NCI-H1092 treated with DMSO at 0.1 percent for 48 hours (cell line): ENCODE measurements at regions not wholly inside any gene's neighbourhood (a gene's known extent, or its start where the extent isn't known, plus 50 kb on each side); places are given as distances from the start of the nearest gene placed in this dataset.
"Not testable (repeated sequence)": the region's sequence is repeated elsewhere in the genome, so short reads cannot be mapped to it uniquely, and the experiment has no call there.

Experiments used
- DNase-seq: peaks from one replicate; lab custom pipeline; 2025; lab: John Stamatoyannopoulos, UW

GRCh38 chr7:54116956-54117355, 425.2 kb upstream of the VSTM2A start:
- no peak for DNase-seq

- DNase-seq: no peak
Measured at GRCh38 chr7:54129035-54129434, 413.1 kb upstream of the VSTM2A start.

- no peak for DNase-seq
Measured at GRCh38 chr7:54141576-54141975, 400.6 kb upstream of the VSTM2A start.

- no peak for DNase-seq
Measured at GRCh38 chr7:54145716-54146115, 396.5 kb upstream of the VSTM2A start.

GRCh38 chr7:54153462-54153861, 388.7 kb upstream of the VSTM2A start:
- DNase-seq: no peak

- no peak for DNase-seq
Measured at GRCh38 chr7:54159088-54159487, 383.1 kb upstream of the VSTM2A start.

- no peak for DNase-seq
Measured at GRCh38 chr7:54161621-54162020, 380.6 kb upstream of the VSTM2A start.

- no peak for DNase-seq
Measured at GRCh38 chr7:54166419-54166818, 375.8 kb upstream of the VSTM2A start.

GRCh38 chr7:54179321-54180029, 362.7 kb upstream of the VSTM2A start:
- DNase-seq: no peak

GRCh38 chr7:54180796-54181195, 361.4 kb upstream of the VSTM2A start:
- no peak for DNase-seq

GRCh38 chr7:54183055-54183454, 359.1 kb upstream of the VSTM2A start:
- DNase-seq: no peak

- DNase-seq: no peak
Measured at GRCh38 chr7:54186336-54186735, 355.8 kb upstream of the VSTM2A start.

GRCh38 chr7:54187886-54188685, 354.1 kb upstream of the VSTM2A start:
- no peak for DNase-seq

GRCh38 chr7:54188843-54189242, 353.3 kb upstream of the VSTM2A start:
- no peak for DNase-seq

GRCh38 chr7:54189330-54189729, 352.8 kb upstream of the VSTM2A start:
- DNase-seq: no peak

- no peak for DNase-seq
Measured at GRCh38 chr7:54201501-54201900, 340.7 kb upstream of the VSTM2A start.

- no peak for DNase-seq
Measured at GRCh38 chr7:54215424-54215823, 326.8 kb upstream of the VSTM2A start.

- not testable (repeated sequence) for DNase-seq
Measured at GRCh38 chr7:54226030-54226429, 316.1 kb upstream of the VSTM2A start.

GRCh38 chr7:54242776-54243175, 299.4 kb upstream of the VSTM2A start:
- no peak for DNase-seq

- DNase-seq: no peak
Measured at GRCh38 chr7:54245020-54245419, 297.2 kb upstream of the VSTM2A start.

- no peak for DNase-seq
Measured at GRCh38 chr7:54249686-54250085, 292.5 kb upstream of the VSTM2A start.

- no peak for DNase-seq
Measured at GRCh38 chr7:54252256-54253035, 289.7 kb upstream of the VSTM2A start.

- DNase-seq: no peak
Measured at GRCh38 chr7:54253036-54253373, 289.2 kb upstream of the VSTM2A start.
